H9 (cell line): ENCODE measurements at regions not wholly inside any gene's neighbourhood (a gene's known extent, or its start where the extent isn't known, plus 50 kb on each side); places are given as distances from the start of the nearest gene placed in this dataset.

Experiments
- DNase-seq: peaks from one replicate; pipeline ENCODE4 v3.0.0-alpha.2; 2017
- H2AFZ ChIP-seq: one replicate; pipeline ENCODE4 v1.6.1; 2013; ENCODE audit warnings: mild to moderate bottlenecking, low read length, control low read depth, moderate library complexity
- H2AK5ac ChIP-seq: 2 replicates; pipeline ENCODE4 v1.6.1; 2013; ENCODE audit warnings: low read length, control low read depth, mixed read lengths; ENCODE audit not compliant: insufficient read length
- H2BK120ac ChIP-seq: one replicate; pipeline ENCODE4 v1.6.1; 2013; ENCODE audit warnings: low read depth, mild to moderate bottlenecking, low read length, control low read depth, inconsistent platforms; ENCODE audit not compliant: poor library complexity, severe bottlenecking
- H2BK12ac ChIP-seq: 2 replicates; pipeline ENCODE4 v1.6.1; 2013; ENCODE audit warnings: low read length, control low read depth, mixed read lengths, low read depth; ENCODE audit not compliant: insufficient read length
- H2BK15ac ChIP-seq: 2 replicates; pipeline ENCODE4 v1.6.1; 2013; ENCODE audit warnings: low read depth, low read length, control low read depth
- H2BK20ac ChIP-seq: one replicate; pipeline ENCODE4 v1.6.1; 2013; ENCODE audit warnings: low read depth, mild to moderate bottlenecking, low read length, control low read depth, inconsistent platforms; ENCODE audit not compliant: poor library complexity, severe bottlenecking
- H2BK5ac ChIP-seq: 2 replicates; pipeline ENCODE4 v1.6.1; 2013; ENCODE audit warnings: low read length, control low read depth, mixed read lengths; ENCODE audit not compliant: insufficient read length
- H3K14ac ChIP-seq: 2 replicates; pipeline ENCODE4 v1.6.1; 2013; ENCODE audit warnings: low read length, control low read depth; ENCODE audit not compliant: insufficient read depth
- H3K18ac ChIP-seq: 2 replicates; pipeline ENCODE4 v1.6.1; 2013; ENCODE audit warnings: low read depth, mild to moderate bottlenecking, mixed read lengths, low read length, control low read depth; ENCODE audit not compliant: insufficient read length
- H3K23ac ChIP-seq: 2 replicates; pipeline ENCODE4 v1.6.1; 2013; ENCODE audit warnings: low read length, control low read depth, mixed read lengths, low read depth; ENCODE audit not compliant: insufficient read length
- H3K23me2 ChIP-seq: 2 replicates; pipeline ENCODE4 v1.6.1; 2013; ENCODE audit warnings: low read depth, mild to moderate bottlenecking, mixed read lengths, low read length, control low read depth; ENCODE audit not compliant: insufficient read length, poor library complexity, severe bottlenecking
- H3K27ac ChIP-seq: 2 replicates; pipeline ENCODE4 v1.5.1; 2013; ENCODE audit warnings: low read length, control low read depth, mixed read lengths, low read depth; ENCODE audit not compliant: insufficient read length
- H3K27me3 ChIP-seq: 2 replicates; pipeline ENCODE4 v1.6.1; 2013; ENCODE audit warnings: low read length, control low read depth, inconsistent platforms; ENCODE audit not compliant: insufficient read depth
- H3K4ac ChIP-seq: 2 replicates; pipeline ENCODE4 v1.6.1; 2013; ENCODE audit warnings: low read depth, mild to moderate bottlenecking, control low read depth, inconsistent platforms, low read length, moderate library complexity
- H3K4me1 ChIP-seq: 2 replicates; pipeline ENCODE4 v1.6.1; 2013; ENCODE audit warnings: low read length, control low read depth, inconsistent platforms; ENCODE audit not compliant: insufficient read depth
- H3K4me2 ChIP-seq: 2 replicates; pipeline ENCODE4 v1.6.1; 2013; ENCODE audit warnings: low read length, control low read depth, mixed read lengths; ENCODE audit not compliant: insufficient read length, insufficient read depth
- H3K56ac ChIP-seq: 2 replicates; pipeline ENCODE4 v1.6.1; 2013; ENCODE audit warnings: low read depth, mild to moderate bottlenecking, mixed read lengths, low read length, control low read depth; ENCODE audit not compliant: insufficient read length
- H3K79me1 ChIP-seq: 2 replicates; pipeline ENCODE4 v1.6.1; 2013; ENCODE audit warnings: low read depth, mild to moderate bottlenecking, moderate library complexity, low read length, control low read depth, inconsistent platforms; ENCODE audit not compliant: insufficient read depth, poor library complexity, severe bottlenecking
- H3K79me2 ChIP-seq: 2 replicates; pipeline ENCODE4 v1.6.1; 2013; ENCODE audit warnings: low read length, control low read depth, inconsistent platforms; ENCODE audit not compliant: insufficient read depth
- H3K9ac ChIP-seq: 2 replicates; pipeline ENCODE4 v1.6.1; 2013; ENCODE audit warnings: low read length, control low read depth, mixed read lengths; ENCODE audit not compliant: insufficient read length; ENCODE audit errors: extremely low read depth
- H3K9me3 ChIP-seq: one replicate; pipeline ENCODE4 v1.6.1; 2013; ENCODE audit warnings: low read depth, low read length, inconsistent platforms; ENCODE audit not compliant: control insufficient read depth
- H3T11ph ChIP-seq: one replicate; pipeline ENCODE4 v1.6.1; 2013; ENCODE audit warnings: mild to moderate bottlenecking, low read length, control low read depth, inconsistent platforms
- H4K20me1 ChIP-seq: one replicate; pipeline ENCODE4 v1.6.1; 2013; ENCODE audit not compliant: control insufficient read depth, insufficient read length, insufficient read depth
- H4K5ac ChIP-seq: 2 replicates; pipeline ENCODE4 v1.6.1; 2013; ENCODE audit warnings: low read depth, mild to moderate bottlenecking, mixed read lengths, low read length, control low read depth; ENCODE audit not compliant: insufficient read length
- H4K8ac ChIP-seq: replicated peaks from 2 replicates; pipeline ENCODE4 v1.6.1; 2013; ENCODE audit warnings: low read length, control low read depth, mixed read lengths, low read depth; ENCODE audit not compliant: insufficient read length
- H4K91ac ChIP-seq: 2 replicates; pipeline ENCODE4 v1.6.1; 2013; ENCODE audit warnings: low read depth, mild to moderate bottlenecking, moderate library complexity, mixed read lengths, low read length, control low read depth; ENCODE audit not compliant: insufficient read length
- H3K27ac Mint-ChIP-seq, 3 experiments: 2 replicates in 2 of 3; 3 replicates in 1 of 3; pipeline ENCODE4 v1.8.0; 2020 to 2021; ENCODE audit warnings: mixed read lengths in 3 of 3, mild to moderate bottlenecking in 1 of 3, moderate library complexity in 1 of 3
- H3K27me3 Mint-ChIP-seq: 2 replicates; pipeline ENCODE4 v1.8.0; 2021; ENCODE audit warnings: low read depth, mild to moderate bottlenecking, moderate library complexity, mixed read lengths
- H3K36me3 Mint-ChIP-seq, 3 experiments: 2 replicates in 2 of 3; 3 replicates in 1 of 3; pipeline ENCODE4 v1.8.0; 2020 to 2021; ENCODE audit warnings: low read depth in 3 of 3, mixed read lengths in 3 of 3; ENCODE audit not compliant: insufficient read depth in 1 of 3
- H3K4me1 Mint-ChIP-seq, 2 experiments: 2 replicates each; pipeline ENCODE4 v1.8.0; 2020; ENCODE audit warnings: mixed read lengths in 2 of 2
- H3K4me3 Mint-ChIP-seq, 2 experiments: 2 replicates in 1 of 2; 3 replicates in 1 of 2; pipeline ENCODE4 v1.8.0; 2020 to 2021; ENCODE audit warnings: mild to moderate bottlenecking in 2 of 2, mixed read lengths in 2 of 2, moderate library complexity in 1 of 2
- H3K9me3 Mint-ChIP-seq, 2 experiments: 2 replicates in 1 of 2; 3 replicates in 1 of 2; pipeline ENCODE4 v1.8.0; 2020; ENCODE audit warnings: mild to moderate bottlenecking in 2 of 2, mixed read lengths in 2 of 2, moderate library complexity in 1 of 2
- CTCF ChIP-seq: fragments of 200-600 bp; sonication (generic); conservative IDR thresholded peaks from 3 replicates; pipeline ENCODE4 v1.8.0; 2021; ENCODE audit warnings: antibody characterized with exemption, mild to moderate bottlenecking
- WGBS: extraction: QIAGEN DNeasy Blood & Tissue Kit; methylation state at CpG from one replicate; pipeline ENCODE4 v1.1.7; 2013; ENCODE audit warnings: missing lambda C conversion rate, low lambda C conversion rate, mixed read lengths; ENCODE audit not compliant: insufficient read length; ENCODE audit errors: extremely low coverage; 5-methylcytosine and 5-hydroxymethylcytosine counted together

GRCh38 chr16:20181416-20181815, 107.7 kb upstream of the GPR139 start:
- no peak for TF ChIP-seq CTCF
- H3K9me3 Mint-ChIP-seq, result peaks cover 3% of the 10 kb centered on the region in 2 experiments; a peak in 3 of 5 replicates
- Histone ChIP-seq H4K20me1 (no peaks in the 10 kb centered on the region), H2AK5ac (no peak overlapping the region), H3T11ph (no peak overlapping the region), H2BK12ac (no peak overlapping the region), H3K4ac (no peak overlapping the region), H4K8ac (no peak overlapping the region), H3K9me3 (no peaks in the 10 kb centered on the region), H3K4me2 (no peak overlapping the region), H3K79me1 (no peaks in the 10 kb centered on the region), H3K4me1 (peaks cover 7% of the 10 kb centered on the region; the same call in 1 of the 2 replicates), H3K23ac (no peak overlapping the region), H2BK120ac (no peak overlapping the region), H3K9ac (no peak overlapping the region), H3K14ac (no peak overlapping the region), H3K23me2 (no peaks in the 10 kb centered on the region), H2BK20ac (no peak overlapping the region), H2BK15ac (no peak overlapping the region), H4K5ac (no peak overlapping the region), H4K91ac (no peak overlapping the region), H3K18ac (no peak overlapping the region), H2AFZ (no peak overlapping the region), H3K56ac (no peak overlapping the region), H3K27ac (no peak overlapping the region), H3K27me3 (no peaks in the 10 kb centered on the region; the same call in 1 of the 2 replicates), H2BK5ac (no peak overlapping the region), H3K79me2 (no peaks in the 10 kb centered on the region)
- no peak for DNase-seq
- H3K4me1 Mint-ChIP-seq, result peaks cover 22 to 34% of the 10 kb centered on the region in 2 experiments
- H3K27ac Mint-ChIP-seq, result no peak overlapping the region
- no peak overlapping the region for H3K4me3 Mint-ChIP-seq
- peaks cover 11% of the 10 kb centered on the region for H3K27me3 Mint-ChIP-seq
- no CpG with 5 or more reads among the region's 4 CpGs for WGBS
- H3K36me3 Mint-ChIP-seq, result peaks cover 0 to 4% (median 0%) of the 10 kb centered on the region in 3 experiments; a peak in 1 of 7 replicates
